H9 (cell line): ENCODE measurements at regions not wholly inside any gene's neighbourhood (a gene's known extent, or its start where the extent isn't known, plus 50 kb on each side); places are given as distances from the start of the nearest gene placed in this dataset.

Source experiments
- DNase-seq: peaks from one replicate; pipeline ENCODE4 v3.0.0-alpha.2; 2017
- H2AFZ ChIP-seq: one replicate; pipeline ENCODE4 v1.6.1; 2013; ENCODE audit warnings: mild to moderate bottlenecking, low read length, control low read depth, moderate library complexity
- H2AK5ac ChIP-seq: 2 replicates; pipeline ENCODE4 v1.6.1; 2013; ENCODE audit warnings: low read length, control low read depth, mixed read lengths; ENCODE audit not compliant: insufficient read length
- H2BK120ac ChIP-seq: one replicate; pipeline ENCODE4 v1.6.1; 2013; ENCODE audit warnings: low read depth, mild to moderate bottlenecking, low read length, control low read depth, inconsistent platforms; ENCODE audit not compliant: poor library complexity, severe bottlenecking
- H2BK12ac ChIP-seq: 2 replicates; pipeline ENCODE4 v1.6.1; 2013; ENCODE audit warnings: low read length, control low read depth, mixed read lengths, low read depth; ENCODE audit not compliant: insufficient read length
- H2BK15ac ChIP-seq: 2 replicates; pipeline ENCODE4 v1.6.1; 2013; ENCODE audit warnings: low read depth, low read length, control low read depth
- H2BK20ac ChIP-seq: one replicate; pipeline ENCODE4 v1.6.1; 2013; ENCODE audit warnings: low read depth, mild to moderate bottlenecking, low read length, control low read depth, inconsistent platforms; ENCODE audit not compliant: poor library complexity, severe bottlenecking
- H2BK5ac ChIP-seq: 2 replicates; pipeline ENCODE4 v1.6.1; 2013; ENCODE audit warnings: low read length, control low read depth, mixed read lengths; ENCODE audit not compliant: insufficient read length
- H3K14ac ChIP-seq: 2 replicates; pipeline ENCODE4 v1.6.1; 2013; ENCODE audit warnings: low read length, control low read depth; ENCODE audit not compliant: insufficient read depth
- H3K18ac ChIP-seq: 2 replicates; pipeline ENCODE4 v1.6.1; 2013; ENCODE audit warnings: low read depth, mild to moderate bottlenecking, mixed read lengths, low read length, control low read depth; ENCODE audit not compliant: insufficient read length
- H3K23ac ChIP-seq: 2 replicates; pipeline ENCODE4 v1.6.1; 2013; ENCODE audit warnings: low read length, control low read depth, mixed read lengths, low read depth; ENCODE audit not compliant: insufficient read length
- H3K23me2 ChIP-seq: 2 replicates; pipeline ENCODE4 v1.6.1; 2013; ENCODE audit warnings: low read depth, mild to moderate bottlenecking, mixed read lengths, low read length, control low read depth; ENCODE audit not compliant: insufficient read length, poor library complexity, severe bottlenecking
- H3K27ac ChIP-seq: 2 replicates; pipeline ENCODE4 v1.5.1; 2013; ENCODE audit warnings: low read length, control low read depth, mixed read lengths, low read depth; ENCODE audit not compliant: insufficient read length
- H3K27me3 ChIP-seq: 2 replicates; pipeline ENCODE4 v1.6.1; 2013; ENCODE audit warnings: low read length, control low read depth, inconsistent platforms; ENCODE audit not compliant: insufficient read depth
- H3K4ac ChIP-seq: 2 replicates; pipeline ENCODE4 v1.6.1; 2013; ENCODE audit warnings: low read depth, mild to moderate bottlenecking, control low read depth, inconsistent platforms, low read length, moderate library complexity
- H3K4me1 ChIP-seq: 2 replicates; pipeline ENCODE4 v1.6.1; 2013; ENCODE audit warnings: low read length, control low read depth, inconsistent platforms; ENCODE audit not compliant: insufficient read depth
- H3K4me2 ChIP-seq: 2 replicates; pipeline ENCODE4 v1.6.1; 2013; ENCODE audit warnings: low read length, control low read depth, mixed read lengths; ENCODE audit not compliant: insufficient read length, insufficient read depth
- H3K56ac ChIP-seq: 2 replicates; pipeline ENCODE4 v1.6.1; 2013; ENCODE audit warnings: low read depth, mild to moderate bottlenecking, mixed read lengths, low read length, control low read depth; ENCODE audit not compliant: insufficient read length
- H3K79me1 ChIP-seq: 2 replicates; pipeline ENCODE4 v1.6.1; 2013; ENCODE audit warnings: low read depth, mild to moderate bottlenecking, moderate library complexity, low read length, control low read depth, inconsistent platforms; ENCODE audit not compliant: insufficient read depth, poor library complexity, severe bottlenecking
- H3K79me2 ChIP-seq: 2 replicates; pipeline ENCODE4 v1.6.1; 2013; ENCODE audit warnings: low read length, control low read depth, inconsistent platforms; ENCODE audit not compliant: insufficient read depth
- H3K9ac ChIP-seq: 2 replicates; pipeline ENCODE4 v1.6.1; 2013; ENCODE audit warnings: low read length, control low read depth, mixed read lengths; ENCODE audit not compliant: insufficient read length; ENCODE audit errors: extremely low read depth
- H3K9me3 ChIP-seq: one replicate; pipeline ENCODE4 v1.6.1; 2013; ENCODE audit warnings: low read depth, low read length, inconsistent platforms; ENCODE audit not compliant: control insufficient read depth
- H3T11ph ChIP-seq: one replicate; pipeline ENCODE4 v1.6.1; 2013; ENCODE audit warnings: mild to moderate bottlenecking, low read length, control low read depth, inconsistent platforms
- H4K20me1 ChIP-seq: one replicate; pipeline ENCODE4 v1.6.1; 2013; ENCODE audit not compliant: control insufficient read depth, insufficient read length, insufficient read depth
- H4K5ac ChIP-seq: 2 replicates; pipeline ENCODE4 v1.6.1; 2013; ENCODE audit warnings: low read depth, mild to moderate bottlenecking, mixed read lengths, low read length, control low read depth; ENCODE audit not compliant: insufficient read length
- H4K8ac ChIP-seq: replicated peaks from 2 replicates; pipeline ENCODE4 v1.6.1; 2013; ENCODE audit warnings: low read length, control low read depth, mixed read lengths, low read depth; ENCODE audit not compliant: insufficient read length
- H4K91ac ChIP-seq: 2 replicates; pipeline ENCODE4 v1.6.1; 2013; ENCODE audit warnings: low read depth, mild to moderate bottlenecking, moderate library complexity, mixed read lengths, low read length, control low read depth; ENCODE audit not compliant: insufficient read length
- H3K27ac Mint-ChIP-seq, 3 experiments: 2 replicates in 2 of 3; 3 replicates in 1 of 3; pipeline ENCODE4 v1.8.0; 2020 to 2021; ENCODE audit warnings: mixed read lengths in 3 of 3, mild to moderate bottlenecking in 1 of 3, moderate library complexity in 1 of 3
- H3K27me3 Mint-ChIP-seq: 2 replicates; pipeline ENCODE4 v1.8.0; 2021; ENCODE audit warnings: low read depth, mild to moderate bottlenecking, moderate library complexity, mixed read lengths
- H3K36me3 Mint-ChIP-seq, 3 experiments: 2 replicates in 2 of 3; 3 replicates in 1 of 3; pipeline ENCODE4 v1.8.0; 2020 to 2021; ENCODE audit warnings: low read depth in 3 of 3, mixed read lengths in 3 of 3; ENCODE audit not compliant: insufficient read depth in 1 of 3
- H3K4me1 Mint-ChIP-seq, 2 experiments: 2 replicates each; pipeline ENCODE4 v1.8.0; 2020; ENCODE audit warnings: mixed read lengths in 2 of 2
- H3K4me3 Mint-ChIP-seq, 2 experiments: 2 replicates in 1 of 2; 3 replicates in 1 of 2; pipeline ENCODE4 v1.8.0; 2020 to 2021; ENCODE audit warnings: mild to moderate bottlenecking in 2 of 2, mixed read lengths in 2 of 2, moderate library complexity in 1 of 2
- H3K9me3 Mint-ChIP-seq, 2 experiments: 2 replicates in 1 of 2; 3 replicates in 1 of 2; pipeline ENCODE4 v1.8.0; 2020; ENCODE audit warnings: mild to moderate bottlenecking in 2 of 2, mixed read lengths in 2 of 2, moderate library complexity in 1 of 2
- CTCF ChIP-seq: fragments of 200-600 bp; sonication (generic); conservative IDR thresholded peaks from 3 replicates; pipeline ENCODE4 v1.8.0; 2021; ENCODE audit warnings: antibody characterized with exemption, mild to moderate bottlenecking

GRCh38 chr11:21908211-21908610, 284.7 kb upstream of the ANO5 start:
- Histone ChIP-seq H2AFZ (no peak overlapping the region), H3K9me3 (no peaks in the 10 kb centered on the region), H3K79me2 (no peaks in the 10 kb centered on the region), H4K5ac (no peak overlapping the region), H2BK5ac (no peak overlapping the region), H3K56ac (no peak overlapping the region), H3K9ac (no peak overlapping the region), H2BK120ac (no peak overlapping the region), H2BK12ac (no peak overlapping the region), H4K20me1 (no peaks in the 10 kb centered on the region), H3T11ph (no peak overlapping the region), H3K79me1 (no peaks in the 10 kb centered on the region), H3K23me2 (no peaks in the 10 kb centered on the region), H2BK15ac (no peak overlapping the region), H3K4ac (no peak overlapping the region), H4K91ac (no peak overlapping the region), H3K4me2 (no peak overlapping the region), H2BK20ac (no peak overlapping the region), H2AK5ac (no peak overlapping the region), H3K27ac (no peak overlapping the region), H3K23ac (no peak overlapping the region), H3K18ac (no peak overlapping the region), H3K27me3 (no peaks in the 10 kb centered on the region), H3K14ac (no peak overlapping the region), H4K8ac (no peak overlapping the region), H3K4me1 (peaks cover 4% of the 10 kb centered on the region; the same call in 1 of the 2 replicates)
- Mint-ChIP-seq H3K27me3 (no peaks in the 10 kb centered on the region), H3K36me3 (no peaks in the 10 kb centered on the region), H3K9me3 (no peaks in the 10 kb centered on the region), H3K4me1 (peaks cover 5 to 6% of the 10 kb centered on the region in 2 experiments), H3K4me3 (no peak overlapping the region), H3K27ac (no peak overlapping the region)
- no peak for DNase-seq
- no peak for TF ChIP-seq CTCF
